Hepatocyte (in vitro differentiated cells): ENCODE measurements at regions not wholly inside any gene's neighbourhood (a gene's known extent, or its start where the extent isn't known, plus 50 kb on each side); places are given as distances from the start of the nearest gene placed in this dataset.

Source experiments
- EZH2 ChIP-seq: fragments of 200-600 bp; sonication (generic); IDR thresholded peaks from 2 replicates; pipeline ENCODE4 v1.6.1; 2016; ENCODE audit warnings: antibody characterized with exemption, mild to moderate bottlenecking, borderline replicate concordance
- EZH2phosphoT487 ChIP-seq: fragments of 200-600 bp; sonication (generic); IDR thresholded peaks from one replicate; pipeline ENCODE4 v1.6.1; 2018; ENCODE audit warnings: antibody characterized with exemption, mild to moderate bottlenecking, low read depth, moderate library complexity; ENCODE audit not compliant: unreplicated experiment, severe bottlenecking
- TF ChIP-seq, protein P1 (sequence below): fragments of 200-600 bp; sonication (generic); IDR thresholded peaks from 2 replicates; pipeline ENCODE4 v1.5.1; 2016; ENCODE audit warnings: antibody characterized with exemption, mild to moderate bottlenecking; ENCODE audit not compliant: poor library complexity

DNA sequence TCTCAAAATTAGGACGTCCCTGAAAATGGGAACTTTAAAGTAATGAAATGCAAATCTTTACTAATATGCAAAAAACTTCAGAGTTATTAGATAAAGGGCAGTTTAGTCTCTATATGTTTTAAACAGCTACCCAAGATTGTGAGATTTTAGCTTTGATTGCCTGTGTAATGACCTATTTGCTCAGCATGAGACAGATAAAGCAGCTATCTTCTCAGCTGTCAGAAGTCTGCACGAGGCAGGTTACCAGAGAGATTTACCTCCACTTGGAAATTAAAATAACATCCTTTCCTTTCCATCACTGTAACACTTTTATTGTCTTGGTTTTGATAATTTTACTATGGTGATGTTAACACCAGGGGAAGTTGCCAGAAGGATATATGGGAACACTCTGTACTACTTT lies 436.6 kb upstream of the OPRM1 start:
- TF ChIP-seq, protein P1, sequence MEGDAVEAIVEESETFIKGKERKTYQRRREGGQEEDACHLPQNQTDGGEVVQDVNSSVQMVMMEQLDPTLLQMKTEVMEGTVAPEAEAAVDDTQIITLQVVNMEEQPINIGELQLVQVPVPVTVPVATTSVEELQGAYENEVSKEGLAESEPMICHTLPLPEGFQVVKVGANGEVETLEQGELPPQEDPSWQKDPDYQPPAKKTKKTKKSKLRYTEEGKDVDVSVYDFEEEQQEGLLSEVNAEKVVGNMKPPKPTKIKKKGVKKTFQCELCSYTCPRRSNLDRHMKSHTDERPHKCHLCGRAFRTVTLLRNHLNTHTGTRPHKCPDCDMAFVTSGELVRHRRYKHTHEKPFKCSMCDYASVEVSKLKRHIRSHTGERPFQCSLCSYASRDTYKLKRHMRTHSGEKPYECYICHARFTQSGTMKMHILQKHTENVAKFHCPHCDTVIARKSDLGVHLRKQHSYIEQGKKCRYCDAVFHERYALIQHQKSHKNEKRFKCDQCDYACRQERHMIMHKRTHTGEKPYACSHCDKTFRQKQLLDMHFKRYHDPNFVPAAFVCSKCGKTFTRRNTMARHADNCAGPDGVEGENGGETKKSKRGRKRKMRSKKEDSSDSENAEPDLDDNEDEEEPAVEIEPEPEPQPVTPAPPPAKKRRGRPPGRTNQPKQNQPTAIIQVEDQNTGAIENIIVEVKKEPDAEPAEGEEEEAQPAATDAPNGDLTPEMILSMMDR, result no peak
- TF ChIP-seq EZH2phosphoT487 (no peak), EZH2 (no peak)
